HEK293T (cell line): ENCODE measurements at regions not wholly inside any gene's neighbourhood (a gene's known extent, or its start where the extent isn't known, plus 50 kb on each side); places are given as distances from the start of the nearest gene placed in this dataset.

Experiments used
- CTBP1 ChIP-seq: fragments of 450-650 bp; IDR thresholded peaks from 2 replicates; pipeline ENCODE4 v1.6.1; 2016; ENCODE audit warnings: borderline replicate concordance
- HDGF ChIP-seq: fragments of 450-650 bp; IDR thresholded peaks from 2 replicates; pipeline ENCODE4 v1.6.1; 2017; ENCODE audit warnings: antibody characterized with exemption, borderline replicate concordance
- PKNOX1 ChIP-seq: fragments of 450-650 bp; IDR thresholded peaks from 2 replicates; pipeline ENCODE4 v1.6.1; 2016
- SP1 ChIP-seq: fragments of 450-650 bp; IDR thresholded peaks from 2 replicates; pipeline ENCODE4 v1.6.1; 2017
- TARDBP ChIP-seq: fragments of 450-650 bp; IDR thresholded peaks from 2 replicates; pipeline ENCODE4 v1.6.1; 2016

GRCh38 chr10:30559180-30559579 is 70.4 kb downstream of the LYZL2 start:
- TF ChIP-seq TARDBP (no peak), HDGF (no peak), PKNOX1 (no peak), CTBP1 (no peak), SP1 (no peak)
